GM20431 (cell line): ENCODE measurements at regions not wholly inside any gene's neighbourhood (a gene's known extent, or its start where the extent isn't known, plus 50 kb on each side); places are given as distances from the start of the nearest gene placed in this dataset.

ENCODE experiments used
- in situ Hi-C: fragments of 300-500 bp; cut with MseI, MboI; formaldehyde crosslinking; loops from one replicate; pipeline ENCODE4 v1.15.0; 2020; ENCODE audit warnings: low sequenced_read_pairs; ENCODE audit not compliant: unreplicated experiment

DNA sequence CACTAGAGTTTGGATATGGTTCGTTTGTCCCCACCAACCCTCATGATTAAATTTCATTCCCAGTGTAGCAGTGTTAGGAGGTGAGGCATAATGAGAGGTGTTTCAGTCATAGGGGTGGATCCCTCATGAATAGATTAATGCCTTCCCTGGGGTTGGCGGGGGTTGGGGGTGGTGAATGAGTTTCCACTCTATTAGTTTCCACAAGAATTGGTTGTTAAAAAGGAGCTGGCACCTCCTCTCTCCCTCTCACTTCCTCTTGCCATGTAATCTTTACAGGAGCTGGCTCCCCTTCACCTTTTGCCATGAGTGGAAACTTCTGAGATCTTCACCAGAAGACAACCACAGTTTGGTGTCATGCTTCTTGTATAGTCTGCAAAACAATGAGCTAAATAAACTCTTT is 333.7 kb downstream of the ENC1 start:
- in situ Hi-C loops, result no loop called here

- in situ Hi-C loops, result no loop called here
Observed at GRCh38 chr5:74304536-74304935, 336.0 kb downstream of the ENC1 start.

DNA sequence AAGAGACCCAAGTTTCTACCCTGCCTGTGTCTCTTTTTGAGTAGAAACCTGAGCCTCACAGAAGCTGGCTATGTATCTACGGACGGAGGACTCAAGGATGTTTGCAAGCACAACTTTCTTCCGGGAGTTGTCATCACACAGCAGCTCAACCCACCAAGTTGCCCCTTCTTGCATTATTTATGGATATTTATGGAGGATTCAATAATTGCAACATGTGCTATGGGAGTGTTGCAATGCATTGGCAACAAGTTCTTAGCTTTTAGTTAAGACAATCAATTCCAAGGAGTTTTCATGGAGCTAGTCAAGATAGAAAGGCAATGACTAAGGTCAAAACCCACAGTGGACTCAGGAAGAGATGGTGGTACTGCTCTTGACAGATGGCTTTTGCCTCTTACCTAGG is 336.9 kb downstream of the ENC1 start:
- in situ Hi-C loops, result no loop called here

DNA sequence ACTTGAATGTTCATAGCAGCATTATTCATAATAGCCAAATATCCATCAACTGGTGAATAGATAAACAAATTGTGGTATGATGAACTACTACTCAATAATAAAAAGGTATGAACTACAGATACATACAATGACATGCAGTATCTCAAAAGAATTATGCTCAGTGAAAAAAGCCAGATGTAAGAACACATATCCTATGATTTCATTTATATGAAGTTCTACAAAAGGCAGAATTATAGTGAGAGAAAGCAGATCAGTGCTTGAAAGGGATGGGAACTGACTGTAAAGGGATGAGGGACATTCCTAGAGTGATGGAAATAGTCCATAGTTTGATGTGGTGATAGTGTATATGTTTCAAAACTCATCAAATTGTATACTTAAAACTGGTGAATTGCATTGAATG is 339.0 kb downstream of the ENC1 start:
- in situ Hi-C loops, result no loop called here

DNA sequence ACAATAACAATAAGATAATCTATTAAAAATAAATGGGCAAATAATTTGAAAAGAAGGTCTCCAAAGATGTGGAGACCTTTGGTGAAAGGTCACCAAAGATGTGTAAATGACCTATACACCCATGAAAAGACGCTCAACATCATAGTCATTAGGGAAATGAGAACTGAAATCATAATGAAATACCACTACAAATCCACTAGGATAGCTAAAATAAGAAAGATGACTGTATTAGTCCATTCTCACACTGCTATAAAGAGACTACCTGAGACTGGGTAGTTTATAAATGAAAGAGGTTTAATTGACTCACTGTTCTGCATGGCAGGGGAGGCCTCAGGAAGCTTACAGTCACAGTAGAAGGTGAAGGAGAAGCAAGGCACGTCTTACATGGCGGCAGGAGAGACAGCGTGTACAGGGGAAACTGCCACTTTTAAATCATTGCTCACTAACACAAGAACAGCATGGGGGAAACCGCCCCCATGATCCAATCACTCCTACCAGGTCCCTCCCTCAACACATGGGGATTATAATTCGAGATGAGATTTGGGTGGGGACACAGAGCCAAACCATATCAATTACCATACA is 339.6 kb downstream of the ENC1 start:
- in situ Hi-C loops, result no loop called here

DNA sequence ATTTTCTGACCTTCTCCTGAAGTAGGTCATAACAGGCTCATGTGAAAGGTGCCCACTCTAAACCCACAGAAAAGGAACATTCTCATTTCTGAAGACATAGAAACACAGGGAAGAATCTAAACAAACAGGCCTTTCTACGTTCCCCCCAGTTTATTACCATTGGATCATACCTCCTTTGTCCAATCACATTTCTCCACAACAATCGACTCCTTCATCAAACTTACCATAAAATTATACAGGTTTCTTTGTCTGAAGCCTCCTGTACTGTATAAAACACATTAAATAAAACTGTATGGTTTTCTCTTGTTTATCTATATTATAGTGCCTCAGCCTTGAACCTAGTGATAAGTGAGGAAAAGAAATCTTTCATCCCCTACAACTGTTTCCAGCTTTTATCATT is 340.7 kb downstream of the ENC1 start:
- in situ Hi-C loops, result no loop called here

DNA sequence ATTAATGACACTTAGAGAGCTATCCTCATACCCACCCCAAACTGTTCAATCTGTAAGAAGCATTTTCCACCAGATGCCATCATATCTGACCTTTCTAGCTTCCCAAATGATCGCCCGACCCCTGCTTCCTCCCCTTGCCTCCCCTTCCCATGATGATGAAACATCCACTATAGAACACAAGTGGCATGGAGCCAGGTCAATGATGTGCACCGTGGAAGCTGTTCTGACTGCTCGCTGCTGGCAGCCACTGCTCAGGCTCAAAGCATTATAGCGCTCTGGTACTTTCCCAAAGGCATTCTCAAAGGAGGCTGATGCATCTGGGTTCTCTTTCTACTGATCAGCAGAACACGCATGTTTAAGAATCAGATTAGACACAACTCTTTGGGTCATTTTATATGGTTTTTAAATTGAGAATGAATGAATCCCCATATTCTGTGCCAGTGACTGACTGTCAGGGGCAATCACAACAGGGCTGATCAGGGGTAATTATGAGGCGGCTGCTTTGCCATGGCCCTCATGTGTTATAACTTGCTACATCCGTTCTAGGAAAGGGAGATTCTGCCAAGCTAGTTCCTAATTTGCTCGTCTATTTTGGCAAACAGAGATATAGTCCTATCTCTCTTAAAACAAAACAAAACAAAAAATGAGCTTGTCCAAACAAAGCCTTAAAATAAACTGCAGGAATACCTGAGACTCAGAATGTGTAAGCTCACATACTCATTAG is 343.7 kb downstream of the ENC1 start:
- in situ Hi-C loops, result no loop called here

DNA sequence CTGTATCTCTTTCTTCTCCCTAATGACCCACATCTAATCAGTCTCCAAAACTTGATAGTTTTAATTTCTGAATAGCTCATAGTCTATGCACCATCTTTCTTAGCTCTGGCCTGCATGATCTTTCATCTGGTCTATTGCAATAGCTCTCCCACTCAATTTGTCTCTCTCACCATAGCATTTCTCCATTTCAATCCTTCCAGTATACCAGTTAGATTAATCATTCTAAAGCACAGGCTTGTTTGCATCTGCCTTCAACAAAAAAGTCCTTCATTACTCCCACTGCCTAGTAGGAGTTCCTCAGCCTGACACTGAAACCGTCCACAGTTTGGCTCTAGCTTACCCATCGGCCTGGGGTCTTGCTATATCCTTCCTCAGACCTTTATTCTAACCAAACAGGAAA is 344.9 kb downstream of the ENC1 start:
- in situ Hi-C loops, result no loop called here

GRCh38 chr5:74295141-74295540 is 345.4 kb downstream of the ENC1 start:
- in situ Hi-C loops, result no loop called here

- in situ Hi-C loops, result no loop called here
Observed at GRCh38 chr5:74294231-74294705, 346.3 kb downstream of the ENC1 start.

DNA sequence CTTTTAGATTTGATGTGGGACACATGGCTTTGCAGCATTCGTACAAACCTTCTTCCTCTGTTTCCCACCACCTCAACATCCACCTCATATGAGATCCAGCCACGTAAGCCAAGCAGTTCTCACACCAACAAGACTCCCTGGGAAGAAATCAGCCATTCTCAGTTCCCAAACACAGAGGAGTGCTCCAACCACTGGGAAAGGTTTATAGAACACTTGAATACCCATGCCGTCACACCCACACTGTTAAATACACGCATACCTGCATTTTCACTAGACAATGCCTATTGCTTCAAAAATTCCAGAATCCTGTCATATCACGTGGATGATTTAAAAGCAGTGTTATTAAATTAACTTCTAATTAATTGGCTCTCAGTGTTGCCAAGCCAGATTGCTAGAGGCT is 347.3 kb downstream of the ENC1 start:
- in situ Hi-C loops, result no loop called here

- in situ Hi-C loops, result no loop called here
Observed at GRCh38 chr5:74290634-74291241, 349.8 kb downstream of the ENC1 start.

DNA sequence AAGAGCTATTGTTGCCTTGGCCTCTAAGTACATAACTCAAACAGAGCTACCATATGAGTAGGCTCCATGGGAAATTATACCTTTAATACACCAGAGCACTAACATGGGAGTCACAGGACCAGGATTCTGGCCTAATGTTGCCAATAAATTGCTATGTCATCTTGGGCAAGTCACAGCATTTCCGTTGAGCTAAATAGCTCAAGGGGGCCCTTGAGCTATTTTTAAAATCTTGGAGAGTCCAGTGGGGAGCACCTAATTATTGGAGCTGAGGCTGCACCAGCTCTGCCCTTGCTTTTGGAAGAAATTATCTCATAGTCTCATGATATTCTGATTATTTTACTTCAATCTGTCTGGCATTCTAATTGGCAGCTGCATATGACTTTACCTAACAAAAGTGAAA is 350.8 kb downstream of the ENC1 start:
- in situ Hi-C loops, result no loop called here

GRCh38 chr5:74289238-74289637 is 351.3 kb downstream of the ENC1 start:
- in situ Hi-C loops, result no loop called here

- in situ Hi-C loops, result no loop called here
Observed at GRCh38 chr5:74288448-74289108, 351.9 kb downstream of the ENC1 start.

DNA sequence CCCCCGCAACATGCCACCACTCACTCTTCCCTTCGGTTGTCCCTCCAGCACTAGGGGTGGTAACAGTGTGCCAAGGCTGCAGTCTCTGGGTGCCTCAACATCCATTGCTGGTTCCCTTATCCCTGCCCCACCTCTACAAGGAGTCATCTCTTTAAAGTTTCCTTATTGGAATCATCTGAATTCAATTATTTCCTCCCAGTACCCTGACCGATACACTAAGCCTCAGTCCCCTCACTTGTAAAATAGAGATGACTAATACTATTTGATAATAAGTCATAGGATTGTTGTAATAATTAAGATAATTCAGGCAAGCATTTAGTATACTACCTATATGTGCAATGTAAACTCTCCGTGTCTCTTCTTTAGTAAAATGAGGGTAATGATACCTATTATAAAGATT is 352.5 kb downstream of the ENC1 start:
- in situ Hi-C loops, result no loop called here

GRCh38 chr5:74286734-74287695 is 353.5 kb downstream of the ENC1 start:
- in situ Hi-C loops, result no loop called here

DNA sequence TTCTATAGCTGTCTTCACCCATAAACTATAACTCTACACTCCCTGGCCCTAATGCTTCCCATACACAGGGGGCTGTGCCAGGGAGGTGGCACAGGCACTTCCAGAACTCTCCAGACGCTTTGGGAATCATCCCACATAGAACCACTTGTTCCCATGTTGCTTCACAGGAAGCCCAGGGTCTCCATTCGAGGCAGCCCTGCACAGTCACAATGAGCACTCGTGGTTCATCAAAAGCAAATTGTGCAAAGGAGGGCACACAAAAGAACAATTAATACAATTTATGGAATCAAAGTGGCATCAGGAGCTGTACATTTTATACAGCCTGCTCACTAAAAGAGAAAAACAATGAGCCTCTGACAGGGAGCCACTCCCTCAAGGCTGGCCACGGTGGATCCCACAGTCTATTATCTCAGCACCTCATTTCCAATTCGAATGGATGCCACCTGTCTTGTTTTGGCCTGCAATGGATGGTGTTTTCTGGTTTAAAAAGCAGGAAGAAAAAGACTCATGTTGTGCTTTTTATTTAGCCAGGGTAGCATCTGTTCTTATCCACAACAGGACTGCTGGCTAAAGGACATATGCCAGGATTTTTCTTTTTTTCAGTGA is 354.8 kb downstream of the ENC1 start:
- in situ Hi-C loops, result no loop called here

DNA sequence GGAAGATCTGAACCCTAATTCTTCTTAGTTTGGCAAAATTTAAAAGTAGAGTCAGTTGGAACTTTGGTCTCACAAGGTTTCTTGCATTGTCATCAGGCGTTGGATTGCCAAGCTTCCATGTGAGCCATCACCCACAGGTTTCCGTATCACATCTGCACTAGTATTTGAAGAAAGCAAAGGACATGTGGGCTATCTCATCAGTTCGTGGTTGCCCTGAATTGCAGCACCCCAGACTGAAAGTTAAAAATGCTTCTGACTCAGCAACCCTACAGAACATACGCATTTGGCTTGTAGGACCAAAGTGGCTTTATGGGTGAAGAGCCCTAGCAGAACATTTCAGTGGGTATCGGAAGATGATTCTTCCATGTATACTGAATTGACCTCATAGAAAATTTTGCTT is 358.0 kb downstream of the ENC1 start:
- in situ Hi-C loops, result no loop called here

DNA sequence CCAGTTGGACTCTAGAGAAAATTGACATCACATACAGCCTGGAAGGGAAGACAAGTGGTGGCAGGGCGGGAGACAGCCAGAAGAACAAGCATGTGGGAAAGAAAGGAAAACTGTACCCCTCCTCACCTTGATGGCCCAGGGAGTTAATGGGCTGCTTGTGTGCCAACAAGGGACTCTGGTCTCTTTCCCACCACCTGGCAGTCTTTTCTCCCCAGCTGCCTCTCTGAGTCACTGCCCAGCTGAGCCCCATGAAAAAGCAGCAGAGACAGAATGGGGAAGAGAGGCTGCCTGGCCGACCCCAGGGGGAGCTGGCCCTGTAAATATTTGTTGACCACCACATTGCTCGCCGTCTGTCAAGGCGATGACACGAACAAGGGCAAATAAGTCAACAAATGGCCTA is 359.4 kb downstream of the ENC1 start:
- in situ Hi-C loops, result no loop called here
